ENCODE measurements at regions not wholly inside any gene's neighbourhood (a gene's known extent, or its start where the extent isn't known, plus 50 kb on each side); places are given as distances from the start of the nearest gene placed in this dataset.

DNA sequence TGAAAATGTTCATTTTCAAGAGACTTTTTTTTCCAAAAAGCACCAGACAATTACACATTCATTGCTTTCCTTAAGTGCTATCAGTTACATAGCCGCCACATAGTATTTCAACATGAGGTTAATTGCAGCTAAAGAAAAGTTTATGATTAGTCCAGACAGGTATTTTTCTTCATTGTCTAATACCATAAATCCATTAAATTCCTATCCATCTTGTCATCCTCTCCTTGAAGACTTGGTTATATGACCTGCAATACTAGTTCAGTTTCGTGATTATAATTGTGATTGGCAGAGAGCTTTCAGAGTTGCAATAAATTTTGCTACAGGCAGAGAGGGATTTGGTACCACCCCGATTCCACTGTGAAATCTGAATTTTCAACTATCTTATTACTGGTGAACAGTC lies 437.7 kb downstream of the GPATCH2 start:
- no peak overlapping the region for H3K4me3 ChIP-seq (ENCODE audit: low read depth, low read length)
- TF ChIP-seq, protein P1, sequence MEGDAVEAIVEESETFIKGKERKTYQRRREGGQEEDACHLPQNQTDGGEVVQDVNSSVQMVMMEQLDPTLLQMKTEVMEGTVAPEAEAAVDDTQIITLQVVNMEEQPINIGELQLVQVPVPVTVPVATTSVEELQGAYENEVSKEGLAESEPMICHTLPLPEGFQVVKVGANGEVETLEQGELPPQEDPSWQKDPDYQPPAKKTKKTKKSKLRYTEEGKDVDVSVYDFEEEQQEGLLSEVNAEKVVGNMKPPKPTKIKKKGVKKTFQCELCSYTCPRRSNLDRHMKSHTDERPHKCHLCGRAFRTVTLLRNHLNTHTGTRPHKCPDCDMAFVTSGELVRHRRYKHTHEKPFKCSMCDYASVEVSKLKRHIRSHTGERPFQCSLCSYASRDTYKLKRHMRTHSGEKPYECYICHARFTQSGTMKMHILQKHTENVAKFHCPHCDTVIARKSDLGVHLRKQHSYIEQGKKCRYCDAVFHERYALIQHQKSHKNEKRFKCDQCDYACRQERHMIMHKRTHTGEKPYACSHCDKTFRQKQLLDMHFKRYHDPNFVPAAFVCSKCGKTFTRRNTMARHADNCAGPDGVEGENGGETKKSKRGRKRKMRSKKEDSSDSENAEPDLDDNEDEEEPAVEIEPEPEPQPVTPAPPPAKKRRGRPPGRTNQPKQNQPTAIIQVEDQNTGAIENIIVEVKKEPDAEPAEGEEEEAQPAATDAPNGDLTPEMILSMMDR (IDR thresholded peaks at IDR 0.05; ENCODE audit: insufficient read depth, low read length) = no peak
- no peak for DNase-seq (ENCODE audit: low read depth)

DNA sequence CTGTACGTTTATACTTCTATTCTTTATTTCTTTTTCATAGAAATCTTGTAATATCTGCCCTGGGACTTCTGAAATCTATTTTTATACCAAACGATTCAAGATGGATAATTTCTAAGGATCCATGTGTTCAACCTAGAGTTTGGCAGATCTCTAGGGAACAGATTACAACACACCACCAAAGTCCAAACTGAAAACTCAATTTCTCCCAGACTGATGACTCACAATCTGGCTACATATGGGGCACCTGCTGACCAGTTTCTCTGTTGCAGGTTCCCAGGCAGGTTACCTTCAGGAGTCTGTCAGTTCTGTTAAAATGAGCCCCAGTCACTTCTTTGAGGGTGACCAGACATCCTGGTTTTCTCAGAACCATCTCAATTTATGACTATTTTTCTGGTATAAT lies 439.4 kb downstream of the GPATCH2 start:
- no peak overlapping the region for H3K4me3 ChIP-seq (ENCODE audit: low read depth, low read length)
- DNase-seq (ENCODE audit: low read depth) = no peak
- TF ChIP-seq, protein P1 (IDR thresholded peaks at IDR 0.05; ENCODE audit: insufficient read depth, low read length) = no peak

DNA sequence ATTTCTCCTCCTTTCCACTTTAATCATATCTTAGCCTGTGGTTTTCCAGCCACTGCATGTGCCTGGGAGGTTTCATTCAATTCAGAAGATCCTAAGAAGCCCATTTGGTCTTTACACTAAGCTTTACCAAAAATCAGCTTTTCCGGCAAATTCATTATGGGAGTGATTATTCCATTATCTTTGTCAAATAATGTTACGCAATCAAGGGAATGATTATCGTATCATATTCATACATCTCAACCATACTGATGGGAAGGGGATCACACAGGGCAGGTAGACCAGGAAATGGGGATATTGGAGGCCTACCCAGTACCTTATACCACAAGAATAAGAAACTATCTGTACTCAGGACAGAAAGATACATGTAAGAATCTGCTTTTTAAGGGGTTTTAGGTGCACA lies 440.5 kb downstream of the GPATCH2 start:
- DNase-seq (ENCODE audit: low read depth) = no peak
- TF ChIP-seq, protein P1 (IDR thresholded peaks at IDR 0.05; ENCODE audit: insufficient read depth, low read length) = no peak
- no peak overlapping the region for H3K4me3 ChIP-seq (ENCODE audit: low read depth, low read length)

DNA sequence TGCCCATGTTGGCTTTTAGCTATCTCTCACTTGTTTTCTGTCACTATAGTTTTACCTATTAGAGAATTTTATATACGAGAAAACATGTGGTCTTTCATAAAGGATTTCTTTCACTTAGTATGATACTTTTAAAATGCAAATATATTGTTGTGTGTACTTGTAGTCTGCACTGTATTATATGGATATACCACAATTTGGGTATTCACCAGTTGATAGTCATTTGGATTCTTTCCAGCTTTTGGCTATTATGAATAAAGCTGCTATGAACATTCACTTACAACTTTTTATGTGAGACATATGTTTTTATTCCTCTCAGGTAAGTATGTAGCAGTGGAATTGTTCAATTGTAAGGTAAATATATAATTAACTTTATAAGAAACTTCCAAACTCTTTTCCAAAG lies 441.5 kb downstream of the GPATCH2 start:
- TF ChIP-seq, protein P1 (IDR thresholded peaks at IDR 0.05; ENCODE audit: insufficient read depth, low read length) = no peak
- no peak for DNase-seq (ENCODE audit: low read depth)
- H3K4me3 ChIP-seq (ENCODE audit: low read depth, low read length) = no peak overlapping the region

DNA sequence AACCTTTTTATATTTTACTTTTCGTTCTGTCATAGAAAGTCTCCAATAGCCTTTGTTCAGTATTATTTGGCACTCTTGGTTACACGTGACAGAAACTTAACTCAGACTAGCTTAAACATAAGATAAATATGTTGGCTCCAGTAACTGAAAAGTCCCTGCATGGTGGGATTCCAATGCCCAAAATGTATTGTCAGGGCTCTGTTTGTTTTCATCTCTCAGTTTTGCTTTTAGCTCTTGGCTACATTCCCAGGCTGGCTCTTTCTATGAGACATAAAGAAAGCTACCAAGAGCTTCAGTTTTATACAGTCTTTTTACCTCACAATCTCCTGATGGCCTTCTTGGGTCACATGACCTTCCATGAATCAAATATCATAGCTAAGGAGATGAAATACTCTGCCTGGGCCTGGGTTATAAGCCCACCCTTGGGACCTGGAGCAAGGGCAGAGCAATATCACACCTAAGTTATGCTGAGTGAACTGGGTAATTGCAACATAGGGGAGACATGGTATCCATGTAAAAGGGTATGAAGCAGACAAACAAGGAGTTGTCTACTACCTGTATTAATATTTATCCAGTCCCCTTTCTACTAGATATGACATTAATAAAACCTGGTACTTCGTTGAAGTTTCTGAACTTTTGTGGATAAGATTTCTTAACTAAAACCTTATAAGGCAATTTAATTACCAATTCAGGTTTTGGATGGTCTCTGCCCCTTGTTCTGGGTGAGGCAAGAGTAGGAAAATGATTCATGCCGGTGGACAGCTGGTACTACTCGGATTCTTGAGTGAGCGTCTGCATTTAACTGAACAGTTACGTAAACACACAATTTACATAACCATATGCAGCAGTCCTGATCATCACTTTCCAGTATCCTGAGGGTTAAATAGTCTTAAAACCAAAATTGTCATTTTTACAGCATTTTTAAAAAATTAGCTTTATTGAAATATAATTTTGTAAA lies 442.3 kb downstream of the GPATCH2 start:
- H3K4me3 ChIP-seq (ENCODE audit: low read depth, low read length) = no peak overlapping the region
- peak; percentile 2 for DNase-seq (ENCODE audit: low read depth)
- TF ChIP-seq, protein P1 (IDR thresholded peaks at IDR 0.05; ENCODE audit: insufficient read depth, low read length) = no peak

DNA sequence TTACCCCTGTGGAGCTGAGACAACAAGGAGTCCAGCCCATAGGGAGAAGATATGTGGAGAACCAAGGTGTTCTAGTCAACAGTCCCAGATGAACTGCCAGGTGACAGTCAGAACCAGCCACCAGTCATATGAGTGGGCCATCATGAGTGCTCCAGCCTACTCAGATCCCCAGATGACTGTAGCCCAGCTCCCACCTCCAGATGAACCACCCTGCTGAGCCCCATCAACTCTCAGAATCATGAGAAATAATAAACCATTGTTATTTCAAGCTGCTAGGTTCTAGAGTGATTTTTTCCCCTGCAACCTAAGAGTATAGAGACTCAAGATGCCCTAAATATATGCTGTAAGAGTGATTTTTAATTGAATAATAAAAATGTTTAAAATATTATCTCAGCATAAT lies 444.2 kb downstream of the GPATCH2 start:
- H3K4me3 ChIP-seq (ENCODE audit: low read depth, low read length) = no peak overlapping the region
- no peak for DNase-seq (ENCODE audit: low read depth)
- TF ChIP-seq, protein P1 (IDR thresholded peaks at IDR 0.05; ENCODE audit: insufficient read depth, low read length) = no peak
